Inflammatory macrophage treated with lipopolysaccharide for 1 hour (primary cell): ENCODE measurements at regions not wholly inside any gene's neighbourhood (a gene's known extent, or its start where the extent isn't known, plus 50 kb on each side); places are given as distances from the start of the nearest gene placed in this dataset.

ENCODE experiments used
- DNase-seq, 2 donors: peaks; one replicate each; pipeline ENCODE4 v3.0.0-alpha.2; 2020 to 2022

DNA sequence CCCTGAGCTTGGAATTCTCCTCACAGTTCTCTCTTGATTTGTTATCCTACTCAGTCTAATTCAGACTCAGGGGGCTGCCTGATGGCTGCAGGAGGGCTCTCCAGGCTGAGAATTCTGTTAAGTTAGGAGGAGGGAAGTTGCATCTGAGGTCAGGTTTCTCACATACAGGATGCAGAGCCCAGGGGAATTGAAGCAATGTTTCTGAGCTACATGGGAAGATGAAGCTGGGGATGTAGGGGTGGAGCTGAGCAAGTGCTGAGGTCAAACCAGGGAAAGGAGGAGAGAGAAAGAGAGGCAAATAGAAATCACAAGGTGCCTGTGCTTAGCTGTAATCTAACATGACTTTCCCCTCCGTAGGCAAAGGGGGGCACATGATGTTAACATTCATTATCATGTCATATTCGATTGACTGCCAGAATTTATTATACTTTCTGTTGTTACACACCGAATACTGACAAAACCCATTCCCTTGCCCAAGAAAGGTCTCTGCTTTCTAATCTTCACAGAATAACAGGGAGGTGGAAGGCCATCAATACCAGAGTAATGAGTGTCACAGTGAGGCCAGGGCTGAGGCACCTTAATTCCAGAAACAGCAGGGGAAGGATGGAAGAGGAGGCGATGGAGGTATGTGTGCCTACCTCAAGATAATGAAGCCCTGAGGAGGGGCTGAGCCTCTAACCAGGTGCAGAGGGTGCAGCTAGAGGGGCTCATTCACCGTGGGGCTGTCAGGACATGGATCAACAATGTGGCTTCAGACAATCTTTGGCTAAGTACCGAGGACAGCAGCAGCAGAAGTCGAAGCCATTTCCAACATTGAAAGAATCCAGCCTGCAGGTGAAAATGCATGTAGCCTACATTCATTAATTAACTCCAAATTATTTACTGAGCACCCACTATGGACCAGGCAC is 205.4 kb upstream of the SNX19 start:
- no peak for DNase-seq

DNA sequence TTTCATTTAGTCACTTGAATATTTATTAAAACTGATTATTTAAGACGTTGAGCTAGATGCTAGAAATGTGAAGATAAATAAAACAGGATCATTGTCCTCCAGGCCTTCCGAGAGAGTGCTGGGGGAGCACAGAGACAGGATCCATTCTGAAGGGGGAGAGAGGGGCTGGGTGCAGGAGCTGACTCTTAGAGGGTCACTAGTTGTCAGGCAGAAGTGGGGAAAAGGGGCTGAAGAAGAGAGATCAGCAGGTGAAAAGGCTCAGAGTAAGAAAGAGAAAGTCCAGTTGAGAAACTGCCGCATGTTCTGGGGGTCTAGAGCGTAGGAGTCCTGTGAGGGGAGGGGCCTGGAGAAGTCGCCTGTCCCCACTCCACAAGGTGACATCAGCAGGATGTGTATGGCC is 206.2 kb upstream of the SNX19 start:
- DNase-seq: no peak

DNA sequence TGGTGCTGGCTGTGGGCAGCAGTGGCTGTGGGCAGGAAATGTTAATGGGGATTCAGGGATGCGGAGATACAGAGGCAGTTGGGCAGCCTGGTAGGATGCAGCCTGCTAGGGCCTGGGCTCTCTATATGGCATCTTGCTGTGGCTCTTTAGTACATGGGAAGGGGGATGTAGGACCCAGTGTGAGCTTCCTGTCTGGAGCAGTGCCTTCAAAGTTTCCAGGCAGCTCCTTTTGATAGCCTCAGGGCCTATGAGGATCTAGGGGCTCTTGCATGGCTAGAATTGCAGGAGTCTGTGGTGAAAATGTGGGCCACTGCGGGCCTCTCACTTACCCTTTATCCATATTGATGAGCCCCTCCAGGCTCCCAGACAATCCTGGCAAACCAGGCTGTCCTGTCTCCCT is 213.2 kb upstream of the SNX19 start:
- DNase-seq: no peak

DNA sequence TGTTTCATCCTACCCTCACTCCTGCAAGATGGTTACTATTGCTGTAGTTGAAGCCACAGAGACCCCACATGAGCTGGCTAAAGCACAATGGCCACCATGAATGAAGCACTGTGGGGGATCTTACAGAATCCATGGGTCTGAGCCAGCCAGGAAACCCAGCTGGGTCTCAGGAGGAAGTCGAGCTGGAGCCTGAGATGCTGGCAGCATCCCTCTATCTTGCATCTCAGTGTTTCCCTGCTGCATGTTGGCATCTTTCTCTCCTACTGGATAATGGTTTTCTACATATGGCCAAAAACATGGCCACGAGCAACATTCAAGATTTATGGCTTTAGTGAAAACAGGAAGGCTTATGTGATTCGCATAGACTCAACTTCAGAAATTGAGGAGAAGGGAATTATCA is 219.3 kb upstream of the SNX19 start:
- DNase-seq: no peak

DNA sequence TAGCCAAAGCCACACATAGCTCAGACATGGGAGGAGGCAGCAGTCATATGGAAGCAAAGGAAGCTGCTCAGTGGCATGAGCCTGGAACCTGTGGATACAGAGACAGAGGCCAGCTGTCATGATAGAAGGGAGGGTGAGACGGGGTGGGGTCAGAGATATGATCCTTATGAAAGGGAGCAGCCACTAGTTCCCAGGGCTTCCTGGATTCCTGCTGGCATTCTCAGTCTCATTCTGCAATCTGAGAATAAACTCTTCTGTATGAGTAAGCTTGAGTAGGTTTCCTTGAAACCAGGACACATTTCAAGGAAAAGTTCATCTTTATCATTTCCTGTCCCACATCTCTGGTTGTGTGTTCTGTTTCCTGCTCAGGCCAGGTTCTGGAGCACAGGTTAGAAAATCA is 220.2 kb upstream of the SNX19 start:
- no peak for DNase-seq

DNA sequence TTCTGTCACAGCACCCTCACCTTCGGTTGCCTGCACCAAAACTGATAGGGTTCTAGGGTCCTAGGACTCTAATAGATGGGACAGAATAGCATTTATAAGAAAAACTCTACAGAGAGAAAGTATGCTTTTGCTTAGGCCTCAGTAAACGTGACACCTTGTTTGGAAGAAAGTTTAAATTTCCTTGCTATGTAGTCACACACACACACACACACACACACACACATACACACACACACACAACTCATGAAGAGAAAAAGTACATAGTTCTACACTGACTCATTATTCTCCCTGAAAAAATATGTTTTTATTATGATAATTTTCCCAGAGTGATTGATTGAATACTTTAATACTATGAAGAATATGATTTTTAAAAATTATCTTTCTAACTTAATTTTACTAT is 220.8 kb upstream of the SNX19 start:
- no peak for DNase-seq

DNA sequence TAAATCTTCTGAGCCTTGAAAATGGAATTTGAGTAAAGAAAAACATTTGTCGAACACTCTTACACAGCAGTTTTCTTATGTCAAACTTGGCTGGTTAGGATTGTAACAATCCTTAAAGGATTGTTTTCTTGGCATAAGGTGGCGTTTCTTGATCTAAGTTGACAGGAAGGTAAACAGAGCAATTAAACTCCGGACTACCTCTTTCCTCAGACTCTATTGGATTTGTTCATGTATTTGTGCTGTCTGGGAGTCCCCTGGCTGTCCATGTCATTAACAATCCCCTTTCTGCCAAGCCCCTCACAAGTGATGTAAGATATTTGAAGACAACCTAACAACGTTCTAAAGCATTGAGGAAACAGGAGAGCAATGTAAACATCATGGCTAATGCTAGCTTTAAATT is 222.5 kb upstream of the SNX19 start:
- DNase-seq: no peak

DNA sequence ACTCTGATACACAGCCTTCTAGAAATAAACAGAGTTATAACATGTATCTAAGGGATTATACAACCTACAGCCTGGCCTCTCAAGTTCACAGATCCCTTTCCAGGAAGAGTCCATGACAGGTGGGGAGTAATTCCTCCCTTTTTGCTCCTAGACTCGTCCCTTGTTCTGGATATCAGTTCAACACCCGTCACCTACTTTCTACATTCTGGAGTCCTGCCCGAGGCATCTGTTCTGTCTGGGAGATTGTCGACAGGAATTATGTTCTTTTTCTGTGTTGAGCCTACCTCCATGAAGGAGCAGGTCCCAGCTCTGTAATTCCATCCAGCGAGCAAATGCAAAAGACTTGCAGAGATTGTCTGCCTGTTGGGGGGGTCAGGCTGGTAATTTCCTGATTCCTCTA is 224.6 kb upstream of the NTM start:
- DNase-seq: no peak

DNA sequence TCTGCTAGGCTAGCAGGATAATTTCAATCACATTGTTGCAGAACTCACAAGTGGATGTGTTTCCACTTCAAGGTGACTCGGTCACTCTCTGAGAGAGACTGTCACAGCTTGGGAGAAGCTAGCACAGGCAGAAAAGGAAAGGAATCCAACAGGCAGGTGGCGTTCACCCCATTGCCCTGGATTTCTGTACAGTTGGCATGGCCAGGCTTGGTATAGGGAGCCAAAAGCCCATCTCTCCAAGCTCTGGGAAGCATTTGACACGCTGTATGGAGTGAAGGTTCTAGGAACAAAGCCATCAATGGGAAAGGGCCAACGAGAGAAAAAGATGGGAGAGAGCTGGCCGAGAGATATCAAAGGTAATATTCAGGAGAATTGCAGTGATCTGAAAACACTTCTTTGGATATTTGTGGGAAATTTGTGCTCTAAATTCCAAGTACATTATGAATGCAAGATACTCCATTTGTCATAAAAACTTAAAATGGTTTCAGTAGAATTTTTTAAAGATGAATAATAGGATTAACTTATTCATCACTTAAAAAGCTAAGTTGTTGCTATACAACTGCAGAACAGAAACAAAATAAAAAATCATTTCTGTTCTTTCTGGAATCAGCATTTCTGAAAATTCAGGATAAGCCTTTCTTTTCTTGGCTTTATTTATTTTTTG is 223.5 kb upstream of the NTM start:
- no peak for DNase-seq

DNA sequence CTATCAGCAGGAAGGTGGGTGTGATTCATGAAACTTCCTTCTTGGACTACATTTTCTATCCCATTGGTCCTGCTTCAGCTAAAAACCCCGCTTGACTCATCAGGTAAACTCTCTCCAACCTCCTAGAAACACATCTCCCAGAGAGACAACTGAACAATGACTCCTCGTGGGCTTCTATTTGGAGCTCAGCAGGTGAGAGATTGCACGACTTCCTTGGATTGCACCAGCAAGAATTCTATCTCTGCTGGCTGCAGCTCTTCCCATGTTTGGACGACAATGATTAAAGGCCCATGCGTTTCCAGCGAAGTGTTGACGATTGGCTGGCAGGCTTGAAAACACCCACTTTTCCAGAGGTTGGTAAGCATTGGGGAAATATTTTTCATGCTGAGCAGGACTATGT is 216.1 kb upstream of the NTM start:
- DNase-seq: no peak

DNA sequence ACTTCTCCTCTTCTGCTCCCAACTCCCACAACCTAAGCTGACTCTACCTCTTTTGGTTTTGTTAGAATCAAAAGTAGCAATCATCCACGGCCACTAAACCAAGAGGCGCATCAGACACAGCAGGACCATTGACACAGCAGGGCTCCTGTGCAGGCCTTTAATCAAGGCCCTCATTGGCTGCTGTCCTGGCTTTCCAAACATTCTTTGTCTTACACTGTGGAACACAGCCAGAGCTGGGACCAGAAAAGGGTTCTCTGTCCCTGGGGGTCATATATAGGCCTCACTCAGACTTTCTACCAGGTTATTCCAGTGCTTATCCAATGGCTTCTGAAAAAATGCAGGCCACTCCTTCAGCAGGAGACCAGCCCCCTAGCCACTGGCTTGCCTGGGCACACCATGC is 212.7 kb upstream of the NTM start:
- DNase-seq: no peak

DNA sequence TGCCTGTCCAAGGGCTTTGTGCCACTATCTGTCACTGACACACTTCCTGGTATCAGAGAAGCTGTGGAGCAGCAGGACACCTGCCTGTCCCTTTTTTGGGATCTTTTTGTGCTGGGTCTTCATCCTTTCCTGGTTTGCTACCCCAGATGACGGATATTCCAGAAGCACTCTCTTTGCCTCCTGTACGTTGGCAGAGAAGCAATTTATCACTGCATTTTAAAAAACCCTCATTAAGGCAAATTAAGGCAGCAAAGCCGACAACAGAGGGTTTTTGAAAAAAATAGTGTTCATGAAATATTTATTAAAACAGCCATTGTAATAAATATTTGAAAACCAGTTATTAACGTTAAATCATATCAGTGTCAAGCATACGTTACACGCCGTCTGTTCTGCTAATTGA is 209.6 kb upstream of the NTM start:
- no peak for DNase-seq

DNA sequence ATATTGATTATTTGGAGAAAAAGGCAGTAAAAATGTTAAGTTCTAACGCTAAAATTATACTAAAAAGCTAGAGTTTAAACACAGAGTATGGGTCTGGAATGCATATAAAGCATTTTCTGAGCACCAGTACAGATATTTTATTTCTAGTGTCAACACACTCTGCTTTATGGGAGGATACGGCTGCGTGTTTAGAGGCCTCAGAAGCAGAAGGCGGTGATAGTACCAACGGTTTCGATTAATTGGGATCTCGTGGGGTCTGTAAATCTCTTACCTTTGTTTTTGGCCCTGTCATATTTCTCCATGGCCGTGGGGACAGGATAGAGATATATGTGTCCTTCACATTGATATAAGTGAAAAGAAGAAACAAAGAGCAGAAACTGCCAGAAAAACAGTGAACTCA is 206.8 kb upstream of the NTM start:
- DNase-seq: no peak

DNA sequence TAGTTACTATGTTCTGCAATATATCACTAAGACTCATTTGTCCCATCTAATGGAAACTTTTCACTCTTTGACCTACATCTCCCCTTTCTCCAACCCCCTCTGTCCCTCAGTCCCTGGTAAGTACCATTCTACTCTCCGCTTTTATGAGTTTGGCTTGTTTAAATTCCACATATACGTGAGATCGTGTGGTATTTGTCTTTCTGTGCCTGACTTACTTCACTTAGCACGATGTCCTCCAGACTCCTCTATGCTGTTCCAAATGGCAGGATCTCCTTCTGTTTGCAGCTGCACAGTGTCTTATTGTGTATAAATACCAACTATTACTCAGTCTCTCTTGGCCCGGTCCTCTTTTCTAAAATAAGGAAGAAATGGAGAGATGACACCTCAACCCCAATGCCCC is 205.4 kb upstream of the NTM start:
- no peak for DNase-seq

DNA sequence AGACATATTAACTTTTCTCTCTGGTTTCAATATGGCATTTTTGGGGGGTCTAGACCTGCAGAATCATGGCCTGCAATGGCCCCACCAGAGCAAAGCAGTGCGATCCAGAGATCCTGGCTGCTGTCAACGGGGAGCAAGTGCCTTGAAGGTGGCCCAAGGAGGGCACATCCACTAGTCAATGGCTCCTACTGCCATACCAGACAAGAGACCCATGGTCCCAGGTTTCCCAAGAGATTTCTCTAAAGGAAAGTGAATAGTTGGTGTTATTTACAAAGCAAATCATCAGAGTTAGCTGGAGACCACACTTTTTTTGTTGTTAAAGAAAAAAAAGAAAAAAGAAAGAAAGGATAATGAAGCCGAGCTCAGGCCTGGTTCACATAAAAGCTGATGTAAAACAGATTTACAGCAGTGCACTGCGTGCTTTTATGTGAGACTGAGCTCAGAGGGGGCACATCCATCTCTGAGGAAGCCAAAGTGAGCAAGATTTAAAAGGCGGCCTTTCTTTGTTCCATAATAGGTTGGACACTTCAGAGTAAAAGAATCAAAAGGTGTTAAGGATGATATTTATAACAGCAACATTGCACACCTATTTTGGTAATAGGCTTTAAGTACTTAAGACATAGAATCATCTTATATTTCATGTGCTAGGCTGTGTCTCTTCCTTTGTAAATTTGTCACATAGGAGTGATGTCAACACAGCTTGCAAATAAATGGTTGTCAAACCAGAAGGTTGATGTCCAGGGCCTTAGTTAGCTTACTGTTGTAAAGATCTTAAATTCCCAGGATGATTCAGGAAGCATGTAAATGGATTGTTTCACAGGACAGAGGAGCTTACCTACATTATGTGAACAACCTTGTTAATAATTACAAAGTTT is 201.3 kb upstream of the NTM start:
- DNase-seq: no peak

DNA sequence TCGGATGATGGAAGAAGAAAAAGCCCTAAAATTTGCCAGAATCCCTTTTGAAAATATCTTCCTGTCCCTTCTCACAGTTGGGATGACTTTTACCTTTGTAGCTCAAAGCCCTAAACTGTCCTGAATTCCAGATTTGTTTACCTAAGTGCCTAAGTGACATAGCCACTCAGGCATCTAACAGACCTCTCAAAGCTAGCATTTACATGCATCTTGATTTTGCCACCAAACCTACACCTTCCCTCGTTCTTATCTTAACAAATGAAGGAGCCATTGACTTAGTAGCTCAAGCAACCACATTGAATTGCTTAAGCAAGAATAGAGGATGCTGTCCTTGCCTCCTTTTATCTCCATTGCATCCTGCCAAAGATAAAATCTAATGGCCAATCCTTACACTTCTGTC is 198.4 kb upstream of the NTM start:
- no peak for DNase-seq

DNA sequence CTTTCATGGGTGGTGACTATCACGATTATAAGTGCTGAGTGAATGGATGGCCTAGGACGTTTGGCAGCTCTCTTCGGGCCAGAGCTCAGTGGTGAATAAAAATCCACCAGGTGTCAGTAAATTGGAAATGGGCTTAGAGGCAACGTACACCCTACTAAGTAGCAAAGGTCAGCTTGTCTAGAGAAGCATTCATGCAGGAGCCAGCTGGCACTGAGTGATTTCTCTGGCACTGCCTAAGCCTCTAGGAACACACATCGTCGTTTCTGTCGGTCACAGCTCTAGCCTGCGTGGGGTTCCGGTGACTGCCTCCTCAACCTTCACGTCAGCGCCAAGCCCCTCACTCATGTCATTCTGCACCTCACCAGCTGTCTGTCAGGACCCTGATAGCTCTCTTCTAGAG is 192.4 kb upstream of the NTM start:
- DNase-seq: no peak

DNA sequence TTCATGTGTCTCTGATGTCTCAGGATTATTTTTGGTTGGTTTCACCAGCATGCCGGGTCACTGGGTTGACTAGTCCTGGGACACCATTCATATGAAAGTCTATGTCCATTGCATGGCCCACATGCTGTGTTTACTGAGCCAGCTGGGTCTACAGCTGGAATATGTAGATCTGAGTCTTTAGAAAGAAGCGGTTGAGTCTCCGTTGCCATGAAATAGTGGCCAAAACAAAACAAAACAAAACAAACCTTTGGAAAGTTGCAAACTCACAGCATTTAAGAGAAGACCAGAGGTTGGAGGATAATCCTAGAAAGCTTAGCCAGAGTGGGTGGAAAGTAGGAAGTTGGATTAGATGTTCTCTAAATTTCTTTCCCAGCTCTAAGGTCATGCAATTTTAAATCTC is 191.8 kb upstream of the NTM start:
- no peak for DNase-seq

DNA sequence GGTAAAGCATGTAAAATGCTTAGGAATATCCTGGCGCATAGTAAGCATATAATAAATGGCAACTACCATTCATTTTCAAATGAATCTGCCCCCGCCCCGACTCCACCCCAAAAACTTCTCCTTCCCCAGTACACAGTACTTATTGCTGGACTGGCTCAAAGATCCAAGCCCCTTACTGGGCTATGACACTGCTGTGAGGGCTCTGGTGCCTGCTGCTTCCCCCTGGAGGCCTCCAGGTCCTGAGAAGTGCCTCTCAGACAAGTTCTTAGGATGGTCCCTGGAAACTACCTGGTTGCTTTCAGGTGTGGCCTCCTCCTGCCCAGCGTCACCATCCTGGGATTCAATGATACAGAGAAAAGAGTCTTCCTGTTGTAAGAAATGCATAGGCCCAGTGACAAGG is 190.6 kb upstream of the NTM start:
- no peak for DNase-seq

DNA sequence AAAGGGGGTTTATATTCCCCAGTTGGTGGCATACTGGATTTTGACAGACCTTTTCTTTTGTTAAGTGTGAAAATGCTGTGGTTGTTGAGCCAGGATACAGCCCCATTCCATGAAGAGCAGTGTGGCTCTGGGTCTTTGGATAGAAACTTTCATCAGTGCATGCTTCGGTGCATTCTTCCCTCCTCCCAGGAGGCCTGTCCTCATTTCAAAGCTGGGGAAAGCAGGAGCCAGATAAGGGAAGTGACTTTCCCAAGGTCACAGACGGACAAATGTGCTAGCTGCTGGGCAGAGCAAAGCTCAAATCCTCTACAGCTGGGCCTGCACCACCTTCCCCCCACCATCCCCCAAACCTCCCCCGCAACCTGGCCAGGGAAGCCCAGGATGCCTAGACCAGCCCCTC is 184.5 kb upstream of the NTM start:
- no peak for DNase-seq

DNA sequence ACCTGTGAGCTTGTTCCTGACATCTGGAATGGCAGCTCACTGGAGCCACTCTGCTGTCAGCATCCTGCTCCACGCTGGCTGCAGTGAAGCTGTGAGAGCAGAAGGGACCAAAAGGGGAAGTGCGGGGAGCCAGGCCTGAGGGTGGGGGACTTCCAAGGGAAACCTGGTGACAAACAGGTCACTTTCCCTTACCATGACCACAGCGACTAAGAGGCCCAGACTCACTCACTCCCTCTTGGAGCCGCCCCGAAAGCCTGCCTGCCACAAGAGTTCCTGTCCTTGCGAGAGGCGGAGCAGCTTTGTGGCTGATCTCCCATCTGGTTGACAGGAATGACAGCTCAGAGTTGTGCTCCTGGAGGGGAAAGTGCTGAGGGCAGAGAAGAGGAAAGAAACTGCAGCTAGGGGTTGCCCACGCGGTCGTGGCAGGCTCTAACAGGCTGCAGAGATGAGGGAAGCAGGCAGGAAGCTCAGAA is 183.8 kb upstream of the NTM start:
- peak; percentile 68 to 88 for DNase-seq

DNA sequence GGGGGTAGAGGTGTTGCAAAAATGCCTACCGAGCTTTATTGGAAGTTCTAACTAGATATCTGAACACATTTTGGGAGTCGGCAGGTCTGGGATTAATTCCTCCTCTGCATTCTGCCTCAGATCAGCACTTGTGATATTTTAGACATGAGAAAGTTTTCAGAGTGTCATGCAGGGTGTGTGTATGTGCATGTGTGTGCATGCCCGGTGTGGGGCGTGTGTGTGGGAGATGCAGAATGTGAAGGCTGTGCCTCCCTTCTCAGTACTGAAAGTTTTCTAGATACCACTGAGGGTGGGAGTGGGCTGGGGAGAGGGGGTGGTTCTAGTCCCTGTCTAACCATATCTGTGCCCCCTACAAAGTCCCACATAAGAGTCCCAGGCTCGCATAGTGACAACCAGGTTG is 180.0 kb upstream of the NTM start:
- no peak for DNase-seq

DNA sequence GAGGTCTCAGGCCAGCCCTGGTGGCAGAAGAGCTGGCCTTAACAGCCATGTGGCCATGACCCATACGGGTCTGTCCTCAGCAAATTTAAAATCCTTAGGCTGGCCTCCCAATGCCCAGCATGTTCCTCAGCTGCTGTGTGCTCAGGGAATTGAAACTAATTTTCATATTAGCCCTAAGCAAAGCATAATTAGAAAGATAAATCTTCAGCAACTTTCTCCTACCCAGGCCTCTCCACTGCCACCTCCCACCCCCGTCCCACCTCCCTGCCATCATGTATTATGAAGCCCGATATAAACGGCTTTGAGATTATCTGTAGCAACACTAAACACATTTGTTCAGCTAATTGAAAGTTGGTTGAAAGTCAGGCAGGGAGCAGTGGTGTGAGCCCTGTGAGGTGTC is 178.8 kb upstream of the NTM start:
- no peak for DNase-seq

DNA sequence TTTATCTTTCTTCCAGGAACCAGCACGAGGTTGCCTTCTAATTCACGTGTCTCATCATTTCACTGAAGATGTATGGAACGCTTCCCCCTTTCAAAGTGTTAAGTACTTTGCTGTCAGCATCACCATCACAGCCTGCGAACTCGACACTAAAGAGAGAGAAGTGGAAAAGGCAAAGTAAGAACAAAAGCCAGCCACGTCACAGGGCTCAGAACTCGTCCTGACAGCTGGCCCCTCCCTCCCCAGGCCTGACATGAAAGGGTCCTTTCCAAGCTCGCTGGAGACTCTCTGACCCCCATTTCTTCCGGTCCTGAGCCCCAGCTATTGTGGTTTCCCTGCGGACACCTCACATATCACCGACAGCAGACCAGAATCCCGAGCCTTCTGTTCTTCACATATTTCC is 177.8 kb upstream of the NTM start:
- DNase-seq: no peak
